ENCODE measurements at regions not wholly inside any gene's neighbourhood (a gene's known extent, or its start where the extent isn't known, plus 50 kb on each side); places are given as distances from the start of the nearest gene placed in this dataset.
A peak's percentile ranks its signal among the peaks of the same experiment; 100 is the strongest.

GRCh38 chr14:101215927-101216326 lies 312.4 kb upstream of the RTL1 start:
- no peak for DNase-seq (ENCODE audit: low spot score)

GRCh38 chr14:101216366-101217079 lies 313.0 kb upstream of the RTL1 start:
- no peak for DNase-seq (ENCODE audit: low spot score)

- DNase-seq (ENCODE audit: low spot score) = no peak
These were observed 313.6 kb upstream of the RTL1 start for GRCh38 chr14:101217080-101217463.

- DNase-seq (ENCODE audit: low spot score) = no peak
These were observed 314.3 kb upstream of the RTL1 start for GRCh38 chr14:101217616-101218371.

GRCh38 chr14:101219896-101220703 lies 316.6 kb upstream of the RTL1 start:
- no peak for DNase-seq (ENCODE audit: low spot score)

- DNase-seq (ENCODE audit: low spot score) = no peak
These were observed 317.5 kb upstream of the RTL1 start for GRCh38 chr14:101220921-101221510.

GRCh38 chr14:101221549-101222160 lies 318.1 kb upstream of the RTL1 start:
- DNase-seq (ENCODE audit: low spot score) = no peak

- no peak for DNase-seq (ENCODE audit: low spot score)
These were observed 319.0 kb upstream of the RTL1 start for GRCh38 chr14:101222362-101223070.

- DNase-seq (ENCODE audit: low spot score) = no peak
These were observed 319.6 kb upstream of the RTL1 start for GRCh38 chr14:101223127-101223526.

- DNase-seq (ENCODE audit: low spot score) = no peak
These were observed 320.1 kb upstream of the RTL1 start for GRCh38 chr14:101223561-101224162.

- peak; percentile 84 for DNase-seq (ENCODE audit: low spot score)
These were observed 321.0 kb upstream of the RTL1 start for GRCh38 chr14:101224356-101225156.

- DNase-seq (ENCODE audit: low spot score) = no peak
These were observed 321.9 kb upstream of the RTL1 start for GRCh38 chr14:101225157-101226152.

GRCh38 chr14:101226265-101226602 lies 322.7 kb upstream of the RTL1 start:
- no peak for DNase-seq (ENCODE audit: low spot score)

GRCh38 chr14:101226603-101227425 lies 323.3 kb upstream of the RTL1 start:
- no peak for DNase-seq (ENCODE audit: low spot score)

GRCh38 chr14:101227611-101228594 lies 324.4 kb upstream of the RTL1 start:
- no peak for DNase-seq (ENCODE audit: low spot score)

- no peak for DNase-seq (ENCODE audit: low spot score)
These were observed 325.5 kb upstream of the RTL1 start for GRCh38 chr14:101228949-101229541.
